Neural cell (in vitro differentiated cells): ENCODE measurements at regions not wholly inside any gene's neighbourhood (a gene's known extent, or its start where the extent isn't known, plus 50 kb on each side); places are given as distances from the start of the nearest gene placed in this dataset.

Experiments
- H2AFZ ChIP-seq: fragments of 200-600, 300-800 bp; sonication (generic), shearing (Covaris generic); 2 replicates; pipeline ENCODE4 v1.6.0; 2014; ENCODE audit warnings: low read depth, mild to moderate bottlenecking, antibody characterized with exemption, low read length, moderate library complexity
- H3F3A ChIP-seq: fragments of 200-600 bp; shearing (Covaris generic); 2 replicates; pipeline ENCODE4 v1.6.1; 2016; ENCODE audit warnings: mild to moderate bottlenecking, moderate library complexity, mixed read lengths, antibody characterized with exemption, low read length; ENCODE audit not compliant: insufficient read depth, poor library complexity, severe bottlenecking
- H3K27ac ChIP-seq: fragments of 200-600, 300-800 bp; sonication (generic), shearing (Covaris generic); 2 replicates; pipeline ENCODE4 v1.5.1; 2014; ENCODE audit warnings: mild to moderate bottlenecking, low read length, moderate library complexity
- H3K27me3 ChIP-seq: fragments of 300-800, 200-600 bp; sonication (generic), shearing (Covaris generic); 2 replicates; pipeline ENCODE4 v1.6.0; 2014; ENCODE audit warnings: mild to moderate bottlenecking, low read depth, low read length, moderate library complexity; ENCODE audit not compliant: insufficient read depth
- H3K36me3 ChIP-seq: fragments of 300-800, 200-600 bp; sonication (generic), shearing (Covaris generic); 2 replicates; pipeline ENCODE4 v1.5.1; 2014; ENCODE audit warnings: mild to moderate bottlenecking, antibody characterized with exemption, low read length, moderate library complexity; ENCODE audit not compliant: insufficient read depth
- H3K4me2 ChIP-seq: fragments of 300-800, 200-600 bp; sonication (generic), shearing (Covaris generic); 2 replicates; pipeline ENCODE4 v1.6.0; 2014; ENCODE audit warnings: mild to moderate bottlenecking, low read length
- H3K4me3 ChIP-seq: fragments of 300-800, 200-600 bp; sonication (generic), shearing (Covaris generic); 2 replicates; pipeline ENCODE4 v1.5.1; 2014; ENCODE audit warnings: mild to moderate bottlenecking, low read length, moderate library complexity
- H3K79me2 ChIP-seq: fragments of 200-600 bp; shearing (Covaris generic); replicated peaks from 2 replicates; pipeline ENCODE4 v1.6.0; 2014; ENCODE audit warnings: mild to moderate bottlenecking, low read length, moderate library complexity; ENCODE audit not compliant: insufficient read depth
- H3K9ac ChIP-seq: fragments of 300-800, 200-600 bp; sonication (generic), shearing (Covaris generic); 2 replicates; pipeline ENCODE4 v1.6.1; 2016; ENCODE audit warnings: mild to moderate bottlenecking, low read length, mixed read lengths
- H3K9me2 ChIP-seq: fragments of 200-600 bp; shearing (Covaris generic); 2 replicates; pipeline ENCODE4 v1.6.1; 2016; ENCODE audit warnings: mild to moderate bottlenecking, low read length, mixed read lengths; ENCODE audit not compliant: insufficient read depth
- H3K9me3 ChIP-seq: fragments of 200-600, 300-800 bp; sonication (generic), shearing (Covaris generic); 2 replicates; pipeline ENCODE4 v1.6.1; 2016; ENCODE audit warnings: mild to moderate bottlenecking, mixed run types, low read length, moderate library complexity, mixed read lengths
- H4K20me1 ChIP-seq: fragments of 200-600 bp; shearing (Covaris generic); 2 replicates; pipeline ENCODE4 v1.6.1; 2016; ENCODE audit warnings: mild to moderate bottlenecking, mixed run types; ENCODE audit not compliant: insufficient read depth
- CTCF ChIP-seq: fragments of 450-650 bp; IDR thresholded peaks from 2 replicates; pipeline ENCODE4 v1.5.1; 2014; ENCODE audit warnings: antibody characterized with exemption, mild to moderate bottlenecking, moderate library complexity; ENCODE audit not compliant: poor library complexity, severe bottlenecking
- EP300 ChIP-seq: fragments of 450-650 bp; conservative IDR thresholded peaks from 2 replicates; pipeline ENCODE4 v1.6.1; 2014; ENCODE audit warnings: antibody characterized with exemption, mild to moderate bottlenecking, moderate library complexity; ENCODE audit not compliant: poor library complexity, severe bottlenecking
- EZH2 ChIP-seq: fragments of 200-600, 300-800 bp; shearing (Covaris generic), sonication (generic); IDR thresholded peaks from 2 replicates; pipeline ENCODE4 v1.6.1; 2014; ENCODE audit warnings: antibody characterized with exemption, low read length, borderline replicate concordance, mild to moderate bottlenecking; ENCODE audit not compliant: insufficient read depth, poor library complexity, severe bottlenecking
- MXI1 ChIP-seq: fragments of 450-650 bp; conservative IDR thresholded peaks from 2 replicates; pipeline ENCODE4 v1.6.1; 2014; ENCODE audit warnings: antibody characterized with exemption, mild to moderate bottlenecking; ENCODE audit not compliant: poor library complexity, severe bottlenecking
- POLR2AphosphoS5 ChIP-seq: IDR thresholded peaks from 2 replicates; pipeline ENCODE4 v1.6.1; 2012
- RAD21 ChIP-seq: fragments of 450-650 bp; conservative IDR thresholded peaks from 2 replicates; pipeline ENCODE4 v1.6.1; 2014; ENCODE audit warnings: antibody characterized with exemption, mild to moderate bottlenecking, moderate library complexity
- REST ChIP-seq: IDR thresholded peaks from 2 replicates; pipeline ENCODE4 v1.6.1; 2012; ENCODE audit warnings: borderline replicate concordance
- SMC3 ChIP-seq: fragments of 450-650 bp; conservative IDR thresholded peaks from 2 replicates; pipeline ENCODE4 v1.6.1; 2014; ENCODE audit warnings: antibody characterized with exemption, mild to moderate bottlenecking, moderate library complexity; ENCODE audit not compliant: poor library complexity
- TAF1 ChIP-seq: IDR thresholded peaks from 2 replicates; pipeline ENCODE4 v1.6.1; 2012; ENCODE audit warnings: low read depth

GRCh38 chr13:80273718-80274117, 67.2 kb downstream of the SPRY2 start:
- H4K20me1 ChIP-seq, result no peaks in the 10 kb centered on the region
- H3K27ac ChIP-seq, result no peak overlapping the region
- H3K9ac ChIP-seq, result no peak overlapping the region
- no peaks in the 10 kb centered on the region for H3F3A ChIP-seq
- TF ChIP-seq RAD21, result no peak
- TF ChIP-seq EZH2, result no peak
- no peak for TF ChIP-seq EP300
- TF ChIP-seq MXI1, result no peak
- TF ChIP-seq CTCF, result no peak
- no peak for TF ChIP-seq SMC3
- no peak for TF ChIP-seq POLR2AphosphoS5
- H3K79me2 ChIP-seq, result no peaks in the 10 kb centered on the region
- no peak overlapping the region for H2AFZ ChIP-seq
- H3K36me3 ChIP-seq, result no peaks in the 10 kb centered on the region
- H3K4me2 ChIP-seq, result no peak overlapping the region
- H3K9me2 ChIP-seq, result no peaks in the 10 kb centered on the region
- H3K27me3 ChIP-seq, result no peaks in the 10 kb centered on the region
- H3K9me3 ChIP-seq, result no peaks in the 10 kb centered on the region
- H3K4me3 ChIP-seq, result no peak overlapping the region

GRCh38 chr13:80265348-80265747, 75.6 kb downstream of the SPRY2 start:
- Histone ChIP-seq H4K20me1 (no peaks in the 10 kb centered on the region), H3K9ac (no peak overlapping the region), H2AFZ (no peak overlapping the region), H3K9me2 (no peaks in the 10 kb centered on the region), H3K79me2 (no peaks in the 10 kb centered on the region), H3K9me3 (no peaks in the 10 kb centered on the region), H3K4me2 (no peak overlapping the region), H3K27me3 (no peaks in the 10 kb centered on the region), H3K27ac (no peak overlapping the region), H3K4me3 (no peak overlapping the region), H3F3A (no peaks in the 10 kb centered on the region), H3K36me3 (no peaks in the 10 kb centered on the region)
- TF ChIP-seq RAD21 (no peak), SMC3 (no peak)

- no peak for TF ChIP-seq EZH2
- TF ChIP-seq RAD21, result no peak
- TF ChIP-seq MXI1, result no peak
- no peak for TF ChIP-seq POLR2AphosphoS5
- TF ChIP-seq CTCF, result no peak
- TF ChIP-seq REST, result no peak
- no peak for TF ChIP-seq TAF1
- TF ChIP-seq EP300, result no peak
- no peak for TF ChIP-seq SMC3
- Histone ChIP-seq H3K9me3 (no peaks in the 10 kb centered on the region), H3K9ac (no peak overlapping the region), H3K9me2 (no peaks in the 10 kb centered on the region), H3K27me3 (no peaks in the 10 kb centered on the region), H3K4me2 (no peak overlapping the region), H2AFZ (no peak overlapping the region), H3K27ac (no peak overlapping the region), H3K4me3 (no peak overlapping the region), H3K36me3 (no peaks in the 10 kb centered on the region), H4K20me1 (no peaks in the 10 kb centered on the region), H3F3A (no peaks in the 10 kb centered on the region), H3K79me2 (no peaks in the 10 kb centered on the region)
Observed at GRCh38 chr13:80263745-80264513, 77.0 kb downstream of the SPRY2 start.
